Neural cell (in vitro differentiated cells): ENCODE measurements at regions not wholly inside any gene's neighbourhood (a gene's known extent, or its start where the extent isn't known, plus 50 kb on each side); places are given as distances from the start of the nearest gene placed in this dataset.

Experiments
- H2AFZ ChIP-seq: fragments of 200-600, 300-800 bp; sonication (generic), shearing (Covaris generic); 2 replicates; pipeline ENCODE4 v1.6.0; 2014; ENCODE audit warnings: low read depth, mild to moderate bottlenecking, antibody characterized with exemption, low read length, moderate library complexity
- H3F3A ChIP-seq: fragments of 200-600 bp; shearing (Covaris generic); 2 replicates; pipeline ENCODE4 v1.6.1; 2016; ENCODE audit warnings: mild to moderate bottlenecking, moderate library complexity, mixed read lengths, antibody characterized with exemption, low read length; ENCODE audit not compliant: insufficient read depth, poor library complexity, severe bottlenecking
- H3K27ac ChIP-seq: fragments of 200-600, 300-800 bp; sonication (generic), shearing (Covaris generic); 2 replicates; pipeline ENCODE4 v1.5.1; 2014; ENCODE audit warnings: mild to moderate bottlenecking, low read length, moderate library complexity
- H3K27me3 ChIP-seq: fragments of 300-800, 200-600 bp; sonication (generic), shearing (Covaris generic); 2 replicates; pipeline ENCODE4 v1.6.0; 2014; ENCODE audit warnings: mild to moderate bottlenecking, low read depth, low read length, moderate library complexity; ENCODE audit not compliant: insufficient read depth
- H3K36me3 ChIP-seq: fragments of 300-800, 200-600 bp; sonication (generic), shearing (Covaris generic); 2 replicates; pipeline ENCODE4 v1.5.1; 2014; ENCODE audit warnings: mild to moderate bottlenecking, antibody characterized with exemption, low read length, moderate library complexity; ENCODE audit not compliant: insufficient read depth
- H3K4me2 ChIP-seq: fragments of 300-800, 200-600 bp; sonication (generic), shearing (Covaris generic); 2 replicates; pipeline ENCODE4 v1.6.0; 2014; ENCODE audit warnings: mild to moderate bottlenecking, low read length
- H3K4me3 ChIP-seq: fragments of 300-800, 200-600 bp; sonication (generic), shearing (Covaris generic); 2 replicates; pipeline ENCODE4 v1.5.1; 2014; ENCODE audit warnings: mild to moderate bottlenecking, low read length, moderate library complexity
- H3K79me2 ChIP-seq: fragments of 200-600 bp; shearing (Covaris generic); replicated peaks from 2 replicates; pipeline ENCODE4 v1.6.0; 2014; ENCODE audit warnings: mild to moderate bottlenecking, low read length, moderate library complexity; ENCODE audit not compliant: insufficient read depth
- H3K9ac ChIP-seq: fragments of 300-800, 200-600 bp; sonication (generic), shearing (Covaris generic); 2 replicates; pipeline ENCODE4 v1.6.1; 2016; ENCODE audit warnings: mild to moderate bottlenecking, low read length, mixed read lengths
- H3K9me2 ChIP-seq: fragments of 200-600 bp; shearing (Covaris generic); 2 replicates; pipeline ENCODE4 v1.6.1; 2016; ENCODE audit warnings: mild to moderate bottlenecking, low read length, mixed read lengths; ENCODE audit not compliant: insufficient read depth
- H3K9me3 ChIP-seq: fragments of 200-600, 300-800 bp; sonication (generic), shearing (Covaris generic); 2 replicates; pipeline ENCODE4 v1.6.1; 2016; ENCODE audit warnings: mild to moderate bottlenecking, mixed run types, low read length, moderate library complexity, mixed read lengths
- H4K20me1 ChIP-seq: fragments of 200-600 bp; shearing (Covaris generic); 2 replicates; pipeline ENCODE4 v1.6.1; 2016; ENCODE audit warnings: mild to moderate bottlenecking, mixed run types; ENCODE audit not compliant: insufficient read depth
- EP300 ChIP-seq: fragments of 450-650 bp; conservative IDR thresholded peaks from 2 replicates; pipeline ENCODE4 v1.6.1; 2014; ENCODE audit warnings: antibody characterized with exemption, mild to moderate bottlenecking, moderate library complexity; ENCODE audit not compliant: poor library complexity, severe bottlenecking
- EZH2 ChIP-seq: fragments of 200-600, 300-800 bp; shearing (Covaris generic), sonication (generic); IDR thresholded peaks from 2 replicates; pipeline ENCODE4 v1.6.1; 2014; ENCODE audit warnings: antibody characterized with exemption, low read length, borderline replicate concordance, mild to moderate bottlenecking; ENCODE audit not compliant: insufficient read depth, poor library complexity, severe bottlenecking
- MXI1 ChIP-seq: fragments of 450-650 bp; conservative IDR thresholded peaks from 2 replicates; pipeline ENCODE4 v1.6.1; 2014; ENCODE audit warnings: antibody characterized with exemption, mild to moderate bottlenecking; ENCODE audit not compliant: poor library complexity, severe bottlenecking
- POLR2AphosphoS5 ChIP-seq: IDR thresholded peaks from 2 replicates; pipeline ENCODE4 v1.6.1; 2012
- RAD21 ChIP-seq: fragments of 450-650 bp; conservative IDR thresholded peaks from 2 replicates; pipeline ENCODE4 v1.6.1; 2014; ENCODE audit warnings: antibody characterized with exemption, mild to moderate bottlenecking, moderate library complexity
- SMC3 ChIP-seq: fragments of 450-650 bp; conservative IDR thresholded peaks from 2 replicates; pipeline ENCODE4 v1.6.1; 2014; ENCODE audit warnings: antibody characterized with exemption, mild to moderate bottlenecking, moderate library complexity; ENCODE audit not compliant: poor library complexity
- TAF1 ChIP-seq: IDR thresholded peaks from 2 replicates; pipeline ENCODE4 v1.6.1; 2012; ENCODE audit warnings: low read depth
- TF ChIP-seq, protein P1 (sequence below): fragments of 450-650 bp; IDR thresholded peaks from 2 replicates; pipeline ENCODE4 v1.5.1; 2014; ENCODE audit warnings: antibody characterized with exemption, mild to moderate bottlenecking, moderate library complexity; ENCODE audit not compliant: poor library complexity, severe bottlenecking
- TF ChIP-seq, protein P2 (sequence below): IDR thresholded peaks from 2 replicates; pipeline ENCODE4 v1.6.1; 2012; ENCODE audit warnings: borderline replicate concordance

DNA sequence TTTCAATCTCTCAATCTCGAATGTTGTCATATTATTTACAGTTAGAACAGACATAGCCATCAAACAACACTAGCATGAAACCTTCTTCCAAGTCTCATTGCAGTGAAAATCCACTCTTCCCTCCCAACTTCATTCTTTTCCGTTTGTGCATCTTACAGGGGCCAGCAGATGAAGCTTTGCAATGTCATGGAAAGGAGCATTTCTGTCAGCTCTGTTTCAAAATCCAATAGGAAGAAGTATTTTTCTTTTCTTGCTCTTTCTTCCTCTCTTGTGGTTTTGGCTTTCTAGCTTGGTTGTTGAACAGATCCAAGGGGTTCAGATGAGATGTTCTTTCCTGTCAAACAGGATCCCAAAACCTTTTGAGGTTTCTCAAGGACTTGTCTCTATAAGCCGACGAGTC, 416.6 kb downstream of the AEBP2 start:
- no peak overlapping the region for H3K27ac ChIP-seq
- no peak overlapping the region for H3K4me2 ChIP-seq
- TF ChIP-seq TAF1: no peak
- TF ChIP-seq RAD21: no peak
- TF ChIP-seq EP300: no peak
- no peak for TF ChIP-seq MXI1
- TF ChIP-seq, protein P1, sequence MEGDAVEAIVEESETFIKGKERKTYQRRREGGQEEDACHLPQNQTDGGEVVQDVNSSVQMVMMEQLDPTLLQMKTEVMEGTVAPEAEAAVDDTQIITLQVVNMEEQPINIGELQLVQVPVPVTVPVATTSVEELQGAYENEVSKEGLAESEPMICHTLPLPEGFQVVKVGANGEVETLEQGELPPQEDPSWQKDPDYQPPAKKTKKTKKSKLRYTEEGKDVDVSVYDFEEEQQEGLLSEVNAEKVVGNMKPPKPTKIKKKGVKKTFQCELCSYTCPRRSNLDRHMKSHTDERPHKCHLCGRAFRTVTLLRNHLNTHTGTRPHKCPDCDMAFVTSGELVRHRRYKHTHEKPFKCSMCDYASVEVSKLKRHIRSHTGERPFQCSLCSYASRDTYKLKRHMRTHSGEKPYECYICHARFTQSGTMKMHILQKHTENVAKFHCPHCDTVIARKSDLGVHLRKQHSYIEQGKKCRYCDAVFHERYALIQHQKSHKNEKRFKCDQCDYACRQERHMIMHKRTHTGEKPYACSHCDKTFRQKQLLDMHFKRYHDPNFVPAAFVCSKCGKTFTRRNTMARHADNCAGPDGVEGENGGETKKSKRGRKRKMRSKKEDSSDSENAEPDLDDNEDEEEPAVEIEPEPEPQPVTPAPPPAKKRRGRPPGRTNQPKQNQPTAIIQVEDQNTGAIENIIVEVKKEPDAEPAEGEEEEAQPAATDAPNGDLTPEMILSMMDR: no peak
- no peak for TF ChIP-seq POLR2AphosphoS5
- TF ChIP-seq SMC3: no peak
- TF ChIP-seq, protein P2, sequence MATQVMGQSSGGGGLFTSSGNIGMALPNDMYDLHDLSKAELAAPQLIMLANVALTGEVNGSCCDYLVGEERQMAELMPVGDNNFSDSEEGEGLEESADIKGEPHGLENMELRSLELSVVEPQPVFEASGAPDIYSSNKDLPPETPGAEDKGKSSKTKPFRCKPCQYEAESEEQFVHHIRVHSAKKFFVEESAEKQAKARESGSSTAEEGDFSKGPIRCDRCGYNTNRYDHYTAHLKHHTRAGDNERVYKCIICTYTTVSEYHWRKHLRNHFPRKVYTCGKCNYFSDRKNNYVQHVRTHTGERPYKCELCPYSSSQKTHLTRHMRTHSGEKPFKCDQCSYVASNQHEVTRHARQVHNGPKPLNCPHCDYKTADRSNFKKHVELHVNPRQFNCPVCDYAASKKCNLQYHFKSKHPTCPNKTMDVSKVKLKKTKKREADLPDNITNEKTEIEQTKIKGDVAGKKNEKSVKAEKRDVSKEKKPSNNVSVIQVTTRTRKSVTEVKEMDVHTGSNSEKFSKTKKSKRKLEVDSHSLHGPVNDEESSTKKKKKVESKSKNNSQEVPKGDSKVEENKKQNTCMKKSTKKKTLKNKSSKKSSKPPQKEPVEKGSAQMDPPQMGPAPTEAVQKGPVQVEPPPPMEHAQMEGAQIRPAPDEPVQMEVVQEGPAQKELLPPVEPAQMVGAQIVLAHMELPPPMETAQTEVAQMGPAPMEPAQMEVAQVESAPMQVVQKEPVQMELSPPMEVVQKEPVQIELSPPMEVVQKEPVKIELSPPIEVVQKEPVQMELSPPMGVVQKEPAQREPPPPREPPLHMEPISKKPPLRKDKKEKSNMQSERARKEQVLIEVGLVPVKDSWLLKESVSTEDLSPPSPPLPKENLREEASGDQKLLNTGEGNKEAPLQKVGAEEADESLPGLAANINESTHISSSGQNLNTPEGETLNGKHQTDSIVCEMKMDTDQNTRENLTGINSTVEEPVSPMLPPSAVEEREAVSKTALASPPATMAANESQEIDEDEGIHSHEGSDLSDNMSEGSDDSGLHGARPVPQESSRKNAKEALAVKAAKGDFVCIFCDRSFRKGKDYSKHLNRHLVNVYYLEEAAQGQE: no peak
- TF ChIP-seq EZH2: no peak

DNA sequence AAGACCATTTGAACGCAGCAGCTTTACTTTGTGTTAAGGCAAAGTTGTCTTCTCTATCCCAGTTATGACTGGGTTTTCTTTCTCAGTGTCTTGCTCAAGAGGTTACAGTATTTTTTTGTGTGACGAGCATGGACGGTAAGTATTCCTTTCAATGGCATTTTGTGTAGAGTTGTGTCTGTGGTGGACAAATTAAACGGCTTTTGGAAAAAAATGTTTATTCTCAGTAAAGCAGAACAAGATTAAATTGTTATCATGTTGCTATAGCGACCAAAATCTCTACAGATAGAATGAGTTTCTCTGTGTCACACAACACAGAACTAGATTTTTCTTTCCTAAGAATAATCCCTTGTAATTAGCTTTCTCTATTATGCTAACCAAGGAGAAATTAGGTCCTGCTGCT, 417.1 kb downstream of the AEBP2 start:
- Histone ChIP-seq H3K27ac (no peak overlapping the region), H3K27me3 (no peaks in the 10 kb centered on the region), H4K20me1 (no peaks in the 10 kb centered on the region), H2AFZ (no peak overlapping the region), H3K9ac (no peak overlapping the region), H3K4me2 (no peak overlapping the region), H3K36me3 (no peaks in the 10 kb centered on the region), H3K79me2 (no peaks in the 10 kb centered on the region), H3K9me3 (no peaks in the 10 kb centered on the region), H3K9me2 (no peaks in the 10 kb centered on the region), H3F3A (no peaks in the 10 kb centered on the region), H3K4me3 (no peak overlapping the region)
- no peak for TF ChIP-seq TAF1
- TF ChIP-seq, protein P2: no peak
- no peak for TF ChIP-seq SMC3
- TF ChIP-seq, protein P1: no peak
- TF ChIP-seq EZH2: no peak
- no peak for TF ChIP-seq MXI1
- TF ChIP-seq RAD21: no peak
- TF ChIP-seq EP300: no peak
- no peak for TF ChIP-seq POLR2AphosphoS5

More for the DNA sequence above, 416.6 kb downstream of the AEBP2 start:
- Histone ChIP-seq H3K4me3 (no peak overlapping the region), H3K36me3 (no peaks in the 10 kb centered on the region), H3K79me2 (no peaks in the 10 kb centered on the region), H3K27me3 (no peaks in the 10 kb centered on the region), H2AFZ (no peak overlapping the region), H4K20me1 (no peaks in the 10 kb centered on the region), H3K9me2 (no peaks in the 10 kb centered on the region), H3F3A (no peaks in the 10 kb centered on the region), H3K9me3 (no peaks in the 10 kb centered on the region), H3K9ac (no peak overlapping the region)
